RPMI8226 (cell line): ENCODE measurements at regions not wholly inside any gene's neighbourhood (a gene's known extent, or its start where the extent isn't known, plus 50 kb on each side); places are given as distances from the start of the nearest gene placed in this dataset.

Experiments
- DNase-seq: peaks from one replicate; pipeline ENCODE4 v3.0.0-alpha.2; 2015

- DNase-seq = no peak
Measured at GRCh38 chr4:111519683-111520082, 625.6 kb upstream of the FAM241A start.

- DNase-seq = no peak
Measured at GRCh38 chr4:111530446-111530845, 614.8 kb upstream of the FAM241A start.

GRCh38 chr4:111535792-111536191 lies 609.5 kb upstream of the FAM241A start:
- no peak for DNase-seq

- no peak for DNase-seq
Measured at GRCh38 chr4:111537165-111537564, 608.1 kb upstream of the FAM241A start.

- no peak for DNase-seq
Measured at GRCh38 chr4:111537871-111538270, 607.4 kb upstream of the FAM241A start.

GRCh38 chr4:111540671-111541070 lies 604.6 kb upstream of the FAM241A start:
- no peak for DNase-seq

- no peak for DNase-seq
Measured at GRCh38 chr4:111542056-111542455, 603.2 kb upstream of the FAM241A start.

- no peak for DNase-seq
Measured at GRCh38 chr4:111546881-111547280, 598.4 kb upstream of the FAM241A start.

GRCh38 chr4:111556141-111556781 lies 589.0 kb upstream of the FAM241A start:
- DNase-seq = no peak

- DNase-seq = no peak
Measured at GRCh38 chr4:111556851-111557250, 588.4 kb upstream of the FAM241A start.

- DNase-seq = no peak
Measured at GRCh38 chr4:111562826-111563225, 582.4 kb upstream of the FAM241A start.

- no peak for DNase-seq
Measured at GRCh38 chr4:111572470-111572869, 572.8 kb upstream of the FAM241A start.

- DNase-seq = no peak
Measured at GRCh38 chr4:111573386-111573785, 571.9 kb upstream of the FAM241A start.

- DNase-seq = no peak
Measured at GRCh38 chr4:111579767-111580166, 565.5 kb upstream of the FAM241A start.

- DNase-seq = no peak
Measured at GRCh38 chr4:111595456-111595855, 549.8 kb upstream of the FAM241A start.

GRCh38 chr4:111596491-111596890 lies 548.8 kb upstream of the FAM241A start:
- no peak for DNase-seq

GRCh38 chr4:111601671-111602070 lies 543.6 kb upstream of the FAM241A start:
- DNase-seq = no peak

- DNase-seq = no peak
Measured at GRCh38 chr4:111602848-111603247, 542.4 kb upstream of the FAM241A start.

GRCh38 chr4:111605111-111605510 lies 540.1 kb upstream of the FAM241A start:
- no peak for DNase-seq

GRCh38 chr4:111610681-111611080 lies 534.6 kb upstream of the FAM241A start:
- DNase-seq = no peak

GRCh38 chr4:111618908-111619307 lies 526.3 kb upstream of the FAM241A start:
- no peak for DNase-seq

- DNase-seq = no peak
Measured at GRCh38 chr4:111628437-111628836, 516.8 kb upstream of the FAM241A start.

- DNase-seq = no peak
Measured at GRCh38 chr4:111630705-111631104, 514.5 kb upstream of the FAM241A start.

GRCh38 chr4:111631215-111631999 lies 513.8 kb upstream of the FAM241A start:
- DNase-seq = peak; percentile 11
